Common myeloid progenitor, CD34-positive (primary cell): ENCODE measurements at regions not wholly inside any gene's neighbourhood (a gene's known extent, or its start where the extent isn't known, plus 50 kb on each side); places are given as distances from the start of the nearest gene placed in this dataset.

ENCODE experiments used
- CTCF ChIA-PET: fragments of 350-600 bp; sonication (Branson Sonifier 250); formaldehyde crosslinking; loops from one replicate; lab custom pipeline; 2021; ENCODE audit warnings: antibody characterized with exemption; lab: Charles Lee
- POLR2A ChIA-PET: fragments of 350-600 bp; sonication (Branson Sonifier 250); formaldehyde crosslinking; loops from one replicate; lab custom pipeline; 2021; ENCODE audit warnings: antibody characterized with exemption; lab: Charles Lee
- DNase-seq, 3 donors: peaks; one replicate each; pipeline versions ENCODE4 v3.0.0 to v3.0.0-alpha.2; 2013
- H3K27ac ChIP-seq, 2 experiments: 1 replicate in 1 of 2; 2 replicates in 1 of 2; pipeline ENCODE4 v1.7.0; 2013; ENCODE audit warnings: inconsistent platforms in 2 of 2, low read length in 2 of 2, mild to moderate bottlenecking in 2 of 2, low read depth in 1 of 2, moderate library complexity in 1 of 2; ENCODE audit not compliant: severe bottlenecking in 2 of 2, insufficient read depth in 1 of 2, poor library complexity in 1 of 2
- H3K27me3 ChIP-seq, 5 experiments: replicated peaks in 2 of 5; 1 replicate in 3 of 5; 2 replicates in 2 of 5; pipeline versions ENCODE4 v1.6.1 to v1.7.0; 2013; ENCODE audit warnings: low read length in 4 of 5, mild to moderate bottlenecking in 2 of 5, moderate library complexity in 2 of 5, inconsistent platforms in 1 of 5; ENCODE audit not compliant: insufficient read depth in 5 of 5, control insufficient read depth in 4 of 5
- H3K36me3 ChIP-seq, 4 experiments: 1 replicate in 2 of 4; 2 replicates in 2 of 4; pipeline versions ENCODE4 v1.6.1 to v1.7.0; 2013; ENCODE audit warnings: low read length in 3 of 4, control low read depth in 1 of 4, mild to moderate bottlenecking in 1 of 4; ENCODE audit not compliant: control insufficient read depth in 4 of 4, insufficient read depth in 4 of 4
- H3K4me1 ChIP-seq, 4 experiments: 1 replicate in 3 of 4; 2 replicates in 1 of 4; pipeline versions ENCODE4 v1.6.1 to v1.7.1; 2013; ENCODE audit warnings: low read length in 3 of 4, mild to moderate bottlenecking in 3 of 4, control low read depth in 1 of 4, inconsistent platforms in 1 of 4, moderate library complexity in 1 of 4; ENCODE audit not compliant: control insufficient read depth in 4 of 4, insufficient read depth in 4 of 4; ENCODE audit errors: control extremely low read depth in 1 of 4
- H3K4me3 ChIP-seq, 7 experiments: 1 replicate in 4 of 7; 2 replicates in 3 of 7; pipeline versions ENCODE4 v1.5.1 to v1.7.0; 2013; ENCODE audit warnings: mild to moderate bottlenecking in 7 of 7, low read length in 6 of 7, moderate library complexity in 6 of 7, inconsistent platforms in 2 of 7, low read depth in 2 of 7, control low read depth in 1 of 7; ENCODE audit not compliant: insufficient read depth in 4 of 7, control insufficient read depth in 1 of 7; ENCODE audit errors: extremely low read depth in 1 of 7
- H3K9me3 ChIP-seq, 5 experiments: 1 replicate in 4 of 5; 2 replicates in 1 of 5; pipeline versions ENCODE4 v1.6.1 to v1.7.1; 2013; ENCODE audit warnings: low read length in 4 of 5, mild to moderate bottlenecking in 2 of 5, inconsistent platforms in 1 of 5, low read depth in 1 of 5, moderate library complexity in 1 of 5; ENCODE audit not compliant: control insufficient read depth in 4 of 5, insufficient read depth in 2 of 5; ENCODE audit errors: control extremely low read depth in 1 of 5
- WGBS: methylation state at CpG from one replicate; pipeline ENCODE4 v1.1.5; 2013; ENCODE audit not compliant: insufficient coverage; 5-methylcytosine and 5-hydroxymethylcytosine counted together

DNA sequence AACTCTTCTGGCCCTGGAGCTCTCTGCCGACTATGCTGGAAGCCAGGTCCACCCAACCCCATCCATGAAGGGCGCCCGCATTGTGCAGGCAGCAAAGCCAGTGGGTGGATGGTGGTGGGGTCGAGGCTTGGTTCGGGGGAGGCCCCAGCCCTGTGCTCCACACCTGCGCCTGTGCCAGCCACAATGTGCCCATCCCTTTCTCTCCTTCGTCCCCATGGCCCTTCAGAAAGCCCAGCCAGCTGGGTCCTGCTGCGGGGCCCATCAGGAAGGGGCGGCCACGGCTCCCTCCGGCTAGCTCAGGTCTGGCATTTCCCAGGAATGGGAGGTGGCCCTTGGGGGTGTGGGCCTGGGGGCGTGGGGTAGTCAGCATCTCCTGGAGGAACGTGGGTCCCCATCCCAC lies 91.6 kb downstream of the HMX1 start:
- peaks cover 0 to 8% (median 0%) of the 10 kb centered on the region in 5 experiments for H3K27me3 ChIP-seq
- ChIA-PET POLR2A (no interaction called here), CTCF (interaction anchor here (1.9 kb wide), 1 partner anchor 18 kb away, joined by 4 read pairs; no protein-coding TSS in a partner anchor)
- WGBS: 90% methylated on average over 7 of the region's 13 CpGs
- H3K4me3 ChIP-seq: no peak overlapping the region
- DNase-seq: no peak
- no peaks in the 10 kb centered on the region for H3K36me3 ChIP-seq
- no peaks in the 10 kb centered on the region for H3K9me3 ChIP-seq
- H3K4me1 ChIP-seq: no peaks in the 10 kb centered on the region
- no peak overlapping the region for H3K27ac ChIP-seq

DNA sequence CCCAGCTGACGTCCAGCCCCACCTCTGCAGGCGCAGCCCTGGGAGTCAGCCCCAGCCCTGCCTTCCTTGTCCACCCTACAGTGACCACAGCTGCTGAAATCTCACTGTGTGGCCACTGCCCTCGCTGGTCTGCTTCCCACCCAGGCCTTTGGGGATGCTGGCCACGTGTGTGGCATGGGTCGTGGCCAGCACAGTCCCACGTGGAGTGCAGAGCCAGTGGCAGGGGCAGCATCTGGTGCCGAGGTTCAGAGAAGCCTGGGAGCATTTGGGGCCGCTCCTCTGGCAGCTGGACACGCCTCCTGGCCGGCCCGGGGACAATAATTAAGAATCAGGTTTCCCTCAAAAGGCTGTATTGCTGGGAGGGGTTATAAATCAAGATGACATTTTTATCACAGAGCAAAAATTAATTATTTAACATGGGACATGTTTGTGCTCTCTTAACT lies 92.1 kb downstream of the HMX1 start:
- Histone ChIP-seq H3K9me3 (no peaks in the 10 kb centered on the region), H3K4me3 (no peak overlapping the region), H3K27ac (no peak overlapping the region), H3K36me3 (no peaks in the 10 kb centered on the region), H3K27me3 (peaks cover 0 to 3% (median 0%) of the 10 kb centered on the region in 5 experiments), H3K4me1 (no peaks in the 10 kb centered on the region)
- WGBS: 94% methylated on average over 6 of the region's 11 CpGs
- DNase-seq: no peak
- ChIA-PET CTCF (interaction anchor here (1.9 kb wide), 1 partner anchor 18 kb away, joined by 4 read pairs; no protein-coding TSS in a partner anchor), POLR2A (no interaction called here)

DNA sequence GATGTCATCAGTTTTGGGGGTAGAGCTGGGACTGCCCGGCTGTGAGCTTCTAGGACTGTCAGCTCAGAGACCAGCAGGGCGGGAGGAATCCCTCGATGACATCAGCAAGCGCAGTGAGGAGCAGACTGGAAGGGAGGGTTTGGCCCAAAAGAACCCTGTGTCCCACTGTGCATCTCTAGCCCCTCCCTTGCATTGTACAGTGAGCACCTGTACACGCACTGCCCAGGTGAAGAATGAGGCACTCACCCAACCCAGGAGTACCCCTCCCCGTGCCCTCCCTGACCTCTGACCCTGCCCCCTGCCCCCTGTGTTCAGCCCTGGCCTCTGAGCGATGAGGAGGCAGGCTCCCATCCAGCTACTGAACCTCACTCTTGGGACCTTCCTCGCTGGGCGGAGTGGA lies 92.9 kb downstream of the HMX1 start:
- no peak overlapping the region for H3K4me3 ChIP-seq
- no peaks in the 10 kb centered on the region for H3K36me3 ChIP-seq
- WGBS: 88% methylated on average over 6 of the region's 9 CpGs
- ChIA-PET POLR2A (no interaction called here), CTCF (interaction anchor here (1.9 kb wide), 1 partner anchor 17 kb away, joined by 4 read pairs; no protein-coding TSS in a partner anchor)
- H3K27ac ChIP-seq: no peak overlapping the region
- H3K27me3 ChIP-seq: peaks cover 0 to 2% (median 0%) of the 10 kb centered on the region in 5 experiments
- no peaks in the 10 kb centered on the region for H3K9me3 ChIP-seq
- DNase-seq: no peak
- no peaks in the 10 kb centered on the region for H3K4me1 ChIP-seq

DNA sequence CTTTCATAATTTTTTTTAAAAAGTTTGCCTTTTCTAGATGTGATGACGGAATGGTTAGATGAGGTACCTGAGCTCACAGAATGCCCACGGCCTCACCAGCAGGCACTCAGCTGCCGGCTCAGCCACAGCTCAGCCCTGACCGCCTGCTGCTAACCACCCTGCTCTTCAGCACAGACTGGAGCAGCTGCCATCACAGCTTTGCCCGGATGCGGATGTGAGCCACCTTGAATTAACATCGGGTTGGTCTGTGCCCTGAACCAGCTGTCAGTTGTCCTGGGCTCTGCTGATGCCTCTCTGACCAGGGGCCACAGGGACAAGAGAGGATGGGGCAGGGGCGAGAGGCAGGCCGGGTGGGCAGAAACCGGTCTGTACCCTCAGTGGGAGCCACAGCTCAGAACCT lies 93.3 kb downstream of the HMX1 start:
- no peak overlapping the region for H3K4me3 ChIP-seq
- no peaks in the 10 kb centered on the region for H3K9me3 ChIP-seq
- DNase-seq: no peak
- H3K36me3 ChIP-seq: no peaks in the 10 kb centered on the region
- POLR2A ChIA-PET: no interaction called here
- CTCF ChIA-PET: no interaction called here
- WGBS: 94% methylated on average over 9 of the region's 10 CpGs
- peaks cover 0 to 2% (median 0%) of the 10 kb centered on the region in 5 experiments for H3K27me3 ChIP-seq
- no peak overlapping the region for H3K27ac ChIP-seq
- no peaks in the 10 kb centered on the region for H3K4me1 ChIP-seq

DNA sequence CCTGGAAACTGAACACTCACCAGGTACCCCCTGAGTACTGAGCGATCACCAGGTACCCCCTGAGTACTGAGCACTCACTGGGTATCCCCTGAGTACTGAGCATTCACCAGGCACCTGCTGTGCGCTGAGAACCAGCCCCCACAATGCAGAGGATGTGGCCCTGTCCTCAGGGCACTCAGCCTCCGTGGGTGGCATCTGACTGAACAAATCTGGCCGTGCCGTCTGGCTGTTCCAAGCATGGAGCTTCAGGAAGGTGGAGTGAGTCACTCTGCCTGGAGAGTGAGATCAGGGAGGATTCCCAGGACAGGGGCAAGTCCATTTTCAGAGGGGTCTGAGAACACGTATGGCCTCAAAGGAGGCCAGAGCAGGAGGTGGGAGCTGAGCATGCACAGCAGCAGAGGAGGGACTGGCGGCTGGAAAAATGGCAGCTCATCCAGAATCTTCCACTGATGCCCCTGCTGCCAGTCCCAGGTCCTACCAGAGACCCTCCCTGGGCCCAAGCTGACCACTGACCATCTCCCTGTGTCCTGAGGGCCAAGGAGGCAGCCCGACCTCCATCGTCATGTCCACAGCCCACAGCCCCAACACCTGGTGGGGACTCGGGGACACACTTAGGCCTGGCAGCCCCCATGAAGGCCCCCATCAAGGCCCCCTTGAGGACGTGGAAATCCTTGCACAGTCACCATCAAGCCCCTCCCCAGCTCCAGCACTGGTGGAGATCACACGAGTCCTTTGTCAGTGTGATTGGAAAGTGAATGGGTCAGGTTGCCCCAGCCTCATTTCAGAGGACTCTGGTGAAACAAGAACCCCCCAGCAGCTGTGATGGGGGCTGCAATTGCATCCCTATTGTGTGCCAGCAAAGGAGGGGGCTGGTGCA lies 94.1 kb downstream of the HMX1 start:
- Histone ChIP-seq H3K4me1 (no peaks in the 10 kb centered on the region), H3K4me3 (no peak overlapping the region), H3K27me3 (no peaks in the 10 kb centered on the region), H3K27ac (no peak overlapping the region), H3K9me3 (no peaks in the 10 kb centered on the region), H3K36me3 (no peaks in the 10 kb centered on the region)
- ChIA-PET POLR2A (no interaction called here), CTCF (no interaction called here)
- DNase-seq: no peak
- WGBS: 89% methylated on average over 12 of the region's 12 CpGs

DNA sequence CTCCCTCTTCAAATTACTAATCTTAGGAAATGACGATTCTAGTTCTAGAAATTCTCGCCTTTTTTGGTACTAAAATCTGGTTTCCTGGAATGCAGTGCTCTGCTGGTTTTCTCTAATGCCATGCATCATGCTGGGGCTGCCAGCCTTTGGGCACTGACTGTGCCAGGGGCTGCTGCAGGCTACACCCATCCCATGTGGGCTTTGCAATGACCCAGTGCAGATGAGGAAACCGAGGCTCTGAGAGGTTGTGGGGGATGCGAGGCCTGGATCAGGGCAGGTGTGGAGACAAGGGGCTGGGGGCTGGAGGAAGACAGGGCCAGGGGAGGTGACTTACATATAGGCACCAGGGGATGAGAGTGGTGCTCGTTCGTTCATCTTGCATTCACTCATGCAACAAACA lies 95.3 kb downstream of the HMX1 start:
- ChIA-PET POLR2A (no interaction called here), CTCF (no interaction called here)
- H3K36me3 ChIP-seq: no peaks in the 10 kb centered on the region
- no peaks in the 10 kb centered on the region for H3K9me3 ChIP-seq
- no peak overlapping the region for H3K27ac ChIP-seq
- no peaks in the 10 kb centered on the region for H3K4me1 ChIP-seq
- H3K4me3 ChIP-seq: no peak overlapping the region
- 97% methylated on average over 5 of the region's 6 CpGs for WGBS
- no peak for DNase-seq
- no peaks in the 10 kb centered on the region for H3K27me3 ChIP-seq

DNA sequence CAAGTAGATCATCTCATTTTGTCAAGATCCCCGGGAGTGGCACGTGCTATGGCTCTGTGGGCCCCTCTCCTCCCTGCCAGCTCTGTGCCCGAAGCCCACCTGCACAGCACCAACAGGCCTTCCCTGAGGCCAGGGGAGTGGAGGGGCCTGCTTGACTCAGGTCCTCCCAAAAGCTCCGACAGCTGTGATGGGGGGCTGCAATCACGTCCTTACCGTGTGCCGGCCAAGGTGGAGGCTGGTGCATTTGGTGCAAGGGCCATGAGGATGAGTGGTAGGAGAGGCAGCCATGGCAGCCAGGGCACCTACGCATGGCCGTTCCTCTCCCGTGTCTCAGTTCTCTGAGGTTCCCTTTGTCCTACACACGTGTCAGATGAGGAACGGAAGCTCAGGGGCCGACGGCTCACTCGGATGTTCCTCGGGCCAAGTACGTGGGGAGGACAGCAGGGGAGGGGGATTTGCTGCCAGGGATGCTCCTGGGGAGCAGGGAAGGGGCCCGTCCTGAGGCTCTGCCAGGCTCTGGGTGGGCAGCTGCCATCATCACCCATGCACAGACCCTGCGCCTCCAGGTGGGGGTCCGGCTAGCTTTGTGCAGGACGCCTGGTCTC lies 95.8 kb downstream of the HMX1 start:
- CTCF ChIA-PET: no interaction called here
- POLR2A ChIA-PET: no interaction called here
- Histone ChIP-seq H3K27ac (no peak overlapping the region), H3K4me1 (no peaks in the 10 kb centered on the region), H3K9me3 (no peaks in the 10 kb centered on the region), H3K4me3 (no peak overlapping the region), H3K27me3 (no peaks in the 10 kb centered on the region), H3K36me3 (no peaks in the 10 kb centered on the region)
- 92% methylated on average over 11 of the region's 21 CpGs for WGBS
- DNase-seq: no peak
